Lower leg skin (tissue), 4 donors: ENCODE measurements at regions not wholly inside any gene's neighbourhood (a gene's known extent, or its start where the extent isn't known, plus 50 kb on each side); places are given as distances from the start of the nearest gene placed in this dataset.
A peak's percentile ranks its signal among the peaks of the same experiment; 100 is the strongest.

ENCODE experiments used
- DNase-seq, 2 donors: peaks; one replicate each; pipeline ENCODE4 v3.0.0-alpha.2; 2019; ENCODE audit warnings: low spot score in 2 of 2
- H3K4me3 ChIP-seq: fragments of 200-600 bp; sonication (generic); 2 replicates; pipeline ENCODE4 v1.5.1; 2017; ENCODE audit warnings: mild to moderate bottlenecking, low read depth; ENCODE audit not compliant: poor library complexity, severe bottlenecking
- POLR2A ChIP-seq, 2 donors: fragments of 450-650 bp; IDR thresholded peaks; one replicate each; pipeline ENCODE4 v1.6.1; 2016 to 2017; ENCODE audit warnings: antibody characterized with exemption in 2 of 2, mild to moderate bottlenecking in 1 of 2, moderate library complexity in 1 of 2
- WGBS, 2 donors: methylation state at CpG; one replicate each; pipeline ENCODE4 v1.1.5; 2018; 5-methylcytosine and 5-hydroxymethylcytosine counted together
- intact Hi-C: fragments of 100-400 bp; cut with DNase I; formaldehyde crosslinking; loops from one replicate; pipeline ENCODE4 v1.15.0; 2023; ENCODE audit warnings: low total_unique reads
- TF ChIP-seq, protein P1 (sequence below), 3 donors: fragments of 450-650 bp; IDR thresholded peaks; one replicate each; pipeline ENCODE4 v1.5.1; 2016; ENCODE audit warnings: antibody characterized with exemption in 3 of 3, mild to moderate bottlenecking in 3 of 3, moderate library complexity in 2 of 3

- DNase-seq = peak in 1 of 2 donors; percentile 77
- intact Hi-C loops = no loop called here
- no peak overlapping the region for H3K4me3 ChIP-seq
- WGBS, 2 donors = 96 to 97% methylated on average over 28 of the region's 28 CpGs
- TF ChIP-seq, protein P1, sequence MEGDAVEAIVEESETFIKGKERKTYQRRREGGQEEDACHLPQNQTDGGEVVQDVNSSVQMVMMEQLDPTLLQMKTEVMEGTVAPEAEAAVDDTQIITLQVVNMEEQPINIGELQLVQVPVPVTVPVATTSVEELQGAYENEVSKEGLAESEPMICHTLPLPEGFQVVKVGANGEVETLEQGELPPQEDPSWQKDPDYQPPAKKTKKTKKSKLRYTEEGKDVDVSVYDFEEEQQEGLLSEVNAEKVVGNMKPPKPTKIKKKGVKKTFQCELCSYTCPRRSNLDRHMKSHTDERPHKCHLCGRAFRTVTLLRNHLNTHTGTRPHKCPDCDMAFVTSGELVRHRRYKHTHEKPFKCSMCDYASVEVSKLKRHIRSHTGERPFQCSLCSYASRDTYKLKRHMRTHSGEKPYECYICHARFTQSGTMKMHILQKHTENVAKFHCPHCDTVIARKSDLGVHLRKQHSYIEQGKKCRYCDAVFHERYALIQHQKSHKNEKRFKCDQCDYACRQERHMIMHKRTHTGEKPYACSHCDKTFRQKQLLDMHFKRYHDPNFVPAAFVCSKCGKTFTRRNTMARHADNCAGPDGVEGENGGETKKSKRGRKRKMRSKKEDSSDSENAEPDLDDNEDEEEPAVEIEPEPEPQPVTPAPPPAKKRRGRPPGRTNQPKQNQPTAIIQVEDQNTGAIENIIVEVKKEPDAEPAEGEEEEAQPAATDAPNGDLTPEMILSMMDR (IDR thresholded peaks at IDR 0.05) = no peak
- TF ChIP-seq POLR2A (IDR thresholded peaks at IDR 0.05) = no peak
Measured at GRCh38 chr13:111964411-111965035, 102.4 kb upstream of the SOX1 start.

DNA sequence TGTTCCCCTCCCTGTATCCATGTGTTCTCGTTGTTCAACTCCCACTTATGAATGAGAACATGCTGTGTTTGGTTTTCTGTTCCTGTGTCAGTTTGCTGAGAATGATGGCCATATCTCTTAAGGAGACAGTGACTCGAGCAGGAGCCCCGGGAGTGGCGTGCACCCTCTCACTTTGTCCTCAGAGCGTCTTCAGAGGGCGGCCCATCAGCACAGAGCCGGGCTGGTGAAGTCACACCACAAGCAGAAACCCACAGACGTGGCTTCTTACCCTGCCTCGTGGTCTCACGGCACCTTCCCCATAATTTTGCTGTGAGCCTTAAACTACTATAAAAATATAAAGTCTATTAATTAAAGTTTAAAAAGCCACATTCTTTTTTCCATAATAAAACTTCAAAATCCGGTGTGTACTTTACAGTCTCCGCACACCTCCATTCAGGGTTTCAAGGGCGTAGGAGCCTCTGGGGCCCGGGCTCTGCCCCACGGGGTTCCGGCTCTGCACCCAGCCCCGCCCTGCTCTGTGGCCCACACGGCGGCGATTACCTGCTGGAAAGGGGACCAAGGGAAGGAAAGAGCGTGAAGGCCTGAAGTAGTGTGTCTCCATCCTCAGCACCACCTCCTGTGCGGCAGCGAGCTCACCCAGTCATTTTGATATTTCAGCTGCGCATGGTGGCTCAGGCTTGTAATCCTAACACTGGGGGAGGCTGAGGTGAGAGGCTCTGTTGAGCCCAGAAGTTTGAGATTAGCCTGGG is 101.3 kb upstream of the SOX1 start:
- 87 to 88% methylated on average over 24 of the region's 24 CpGs for WGBS, 2 donors
- peak in 1 of 2 donors; percentile 46 for DNase-seq
- intact Hi-C loops = no loop called here
- no peak for TF ChIP-seq POLR2A (IDR thresholded peaks at IDR 0.05)
- TF ChIP-seq, protein P1 (IDR thresholded peaks at IDR 0.05) = no peak
- H3K4me3 ChIP-seq = no peak overlapping the region

DNA sequence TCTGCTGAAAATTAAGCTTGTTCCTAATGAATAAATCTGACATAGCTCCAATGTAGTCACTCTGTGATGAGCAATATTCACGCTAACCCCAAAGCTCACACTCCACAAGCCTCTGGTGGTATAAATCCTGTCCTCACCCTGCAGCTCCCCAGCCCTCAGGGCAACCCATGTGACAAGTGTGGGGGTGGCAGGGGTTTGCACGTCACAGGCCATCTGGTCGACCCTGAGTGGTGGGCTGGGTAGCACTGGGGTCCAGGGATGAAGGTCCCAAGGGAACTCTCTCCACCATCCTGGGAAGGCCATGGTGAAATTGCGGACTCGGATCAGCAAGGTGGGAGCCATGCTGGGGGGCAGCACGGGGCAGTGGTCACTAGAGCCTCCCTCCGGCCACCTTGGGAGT is 100.0 kb upstream of the SOX1 start:
- H3K4me3 ChIP-seq = no peak overlapping the region
- intact Hi-C loops = no loop called here
- peak in 1 of 2 donors; percentile 70 for DNase-seq
- TF ChIP-seq, protein P1 (IDR thresholded peaks at IDR 0.05) = no peak
- TF ChIP-seq POLR2A (IDR thresholded peaks at IDR 0.05) = no peak
- 75 to 76% methylated on average over 7 of the region's 7 CpGs for WGBS, 2 donors

- H3K4me3 ChIP-seq = no peak overlapping the region
- peak in 1 of 2 donors; percentile 45 for DNase-seq
- intact Hi-C loops = no loop called here
- 26 to 31% methylated on average over 8 of the region's 8 CpGs for WGBS, 2 donors
- TF ChIP-seq, protein P1 (IDR thresholded peaks at IDR 0.05) = no peak
- no peak for TF ChIP-seq POLR2A (IDR thresholded peaks at IDR 0.05)
Measured at GRCh38 chr13:111967572-111968201, 99.3 kb upstream of the SOX1 start.

DNA sequence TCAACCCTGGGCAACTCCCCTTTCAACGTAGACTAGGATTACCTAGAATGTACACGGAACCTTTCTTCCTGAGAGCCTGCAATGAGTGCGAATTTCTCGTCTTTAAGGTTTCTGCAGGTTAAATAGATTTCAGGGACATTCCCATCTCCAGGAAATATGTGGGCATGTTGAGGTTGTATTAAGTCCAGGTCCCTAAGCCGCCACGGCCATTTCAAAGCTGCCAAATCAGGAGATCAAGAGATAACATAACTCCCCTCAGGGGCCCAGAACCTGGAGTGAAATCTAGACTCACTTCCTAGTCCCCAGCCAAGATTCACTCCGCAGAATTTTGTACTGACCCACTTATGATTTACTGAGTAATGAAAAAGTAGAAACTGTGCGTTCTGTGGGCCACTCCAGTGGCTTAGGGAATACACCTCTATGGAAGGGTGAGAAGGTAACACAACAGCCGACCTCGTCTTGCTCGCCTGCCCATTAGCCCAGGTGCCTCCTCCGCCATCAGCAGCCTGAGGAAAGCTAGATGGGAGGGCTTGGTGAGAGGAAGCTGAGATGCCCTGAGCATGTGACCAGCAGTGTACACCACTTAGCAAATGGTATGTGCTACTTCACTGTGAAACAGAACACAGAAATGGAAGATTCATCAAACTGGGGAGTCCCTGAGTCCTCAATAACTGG is 98.5 kb upstream of the SOX1 start:
- H3K4me3 ChIP-seq = no peak overlapping the region
- intact Hi-C loops = no loop called here
- DNase-seq = peak in 1 of 2 donors; percentile 50
- 80 to 81% methylated on average over 12 of the region's 12 CpGs for WGBS, 2 donors
- TF ChIP-seq, protein P1 (IDR thresholded peaks at IDR 0.05) = no peak
- no peak for TF ChIP-seq POLR2A (IDR thresholded peaks at IDR 0.05)
